Amygdala (tissue), 56 donors: ENCODE measurements at regions not wholly inside any gene's neighbourhood (a gene's known extent, or its start where the extent isn't known, plus 50 kb on each side); places are given as distances from the start of the nearest gene placed in this dataset.
"Not testable (repeated sequence)": the region's sequence is repeated elsewhere in the genome, so short reads cannot be mapped to it uniquely, and the experiment has no call there.

ENCODE experiments used
- DNase-seq, 56 donors: peaks; one replicate each; lab custom pipeline; 2025; lab: John Stamatoyannopoulos, UW

DNA sequence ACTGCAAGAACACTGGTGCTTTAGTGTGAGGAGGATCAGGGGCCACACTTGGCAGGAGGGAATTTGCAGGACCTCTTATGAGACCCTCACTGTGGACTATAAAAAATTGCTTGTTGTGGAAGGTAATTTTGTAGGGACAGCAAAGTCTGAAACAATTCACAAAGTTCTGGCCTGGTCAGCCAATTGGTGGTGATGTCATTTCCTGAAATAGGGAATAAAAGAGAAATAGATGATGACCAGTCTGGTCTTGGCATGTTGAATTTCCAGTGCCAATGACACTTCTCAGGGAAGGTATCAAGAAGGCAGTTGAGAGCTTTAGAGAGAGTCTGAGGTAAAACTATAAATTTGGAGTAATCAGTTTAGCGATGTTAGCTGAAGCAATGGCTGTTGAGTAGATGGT, 129.3 kb upstream of the LMNTD1 start:
- no peak for DNase-seq

DNA sequence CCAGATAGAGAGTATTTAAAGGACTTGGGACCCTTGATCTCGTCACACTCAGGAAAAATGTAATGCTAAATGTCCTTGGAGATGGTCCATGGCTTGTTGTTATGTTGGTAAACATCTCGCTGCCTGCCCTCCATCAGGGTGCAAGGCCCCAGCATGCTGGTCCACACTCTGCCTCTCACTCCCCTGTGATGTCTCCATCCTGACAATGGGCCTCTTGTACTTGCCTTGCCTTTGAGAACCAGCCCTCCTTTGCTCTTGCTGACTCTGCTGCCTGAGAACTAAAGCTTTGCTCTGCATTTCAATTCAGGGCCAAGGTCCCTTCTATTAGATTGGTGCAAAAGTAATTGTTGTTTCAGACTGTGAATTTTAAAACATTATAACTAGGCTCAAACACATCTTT, 131.0 kb upstream of the LMNTD1 start:
- peak in 10 of 56 donors; percentile 3 to 34 (median 17) for DNase-seq

DNA sequence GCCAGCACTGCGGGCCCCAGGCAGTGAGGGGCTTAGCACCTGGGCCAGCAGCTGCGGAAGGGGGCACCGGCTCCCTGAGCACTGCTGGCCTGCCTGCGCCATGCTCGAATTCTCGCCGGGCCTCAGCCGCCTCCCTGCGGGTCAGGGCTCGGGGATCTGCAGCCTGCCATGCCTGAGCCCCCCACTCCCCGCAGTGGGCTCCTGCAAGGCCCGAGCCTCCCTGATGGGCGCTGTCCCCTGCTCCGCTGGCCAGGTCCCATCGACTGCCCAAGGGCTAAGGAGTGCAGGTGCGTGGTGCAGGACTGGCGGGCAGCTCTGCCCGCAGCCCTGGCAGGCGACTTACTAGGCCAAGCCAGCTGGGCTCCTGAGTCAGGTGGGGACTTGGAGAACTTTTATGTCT, 133.3 kb upstream of the LMNTD1 start:
- no peak for DNase-seq

DNA sequence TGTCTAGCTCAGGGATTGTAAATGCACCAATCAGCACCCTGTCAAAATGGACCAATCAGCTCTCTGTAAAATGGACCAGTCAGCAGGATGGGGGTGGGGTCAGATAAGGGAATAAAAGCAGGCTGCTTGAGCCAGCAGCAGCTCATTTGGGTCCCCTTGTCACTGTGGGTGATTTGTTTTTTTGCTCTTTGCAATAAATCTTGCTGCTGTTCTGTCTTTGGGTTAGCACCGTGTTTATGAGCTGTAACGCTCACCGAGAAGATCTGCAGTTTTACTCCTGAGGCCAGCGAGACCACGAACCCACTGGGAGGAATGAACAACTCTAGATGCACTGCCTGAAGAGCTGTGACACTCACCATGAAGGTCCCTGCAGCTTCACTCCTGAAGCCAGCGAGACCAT, 134.1 kb upstream of the LMNTD1 start:
- DNase-seq: no peak

DNA sequence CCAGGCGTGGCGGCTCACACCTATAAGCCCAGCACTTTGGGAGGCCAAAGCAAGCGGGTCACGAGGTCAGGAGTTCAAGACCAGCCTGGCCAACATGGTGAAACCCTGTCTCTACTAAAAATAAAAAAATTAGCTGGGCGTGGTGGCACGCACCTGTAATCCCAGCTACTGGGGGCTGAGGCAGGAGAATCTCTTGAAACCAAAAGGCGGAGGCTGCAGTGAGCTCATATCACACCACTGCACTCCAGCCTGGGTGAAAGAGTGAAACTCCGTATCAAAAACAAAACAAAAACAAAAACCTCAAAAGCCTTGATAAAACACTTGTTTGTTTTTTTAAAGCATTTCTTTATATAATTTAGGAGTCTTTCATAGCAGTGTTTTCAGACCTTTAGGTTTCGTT, 135.8 kb upstream of the LMNTD1 start:
- DNase-seq: not testable (repeated sequence)

DNA sequence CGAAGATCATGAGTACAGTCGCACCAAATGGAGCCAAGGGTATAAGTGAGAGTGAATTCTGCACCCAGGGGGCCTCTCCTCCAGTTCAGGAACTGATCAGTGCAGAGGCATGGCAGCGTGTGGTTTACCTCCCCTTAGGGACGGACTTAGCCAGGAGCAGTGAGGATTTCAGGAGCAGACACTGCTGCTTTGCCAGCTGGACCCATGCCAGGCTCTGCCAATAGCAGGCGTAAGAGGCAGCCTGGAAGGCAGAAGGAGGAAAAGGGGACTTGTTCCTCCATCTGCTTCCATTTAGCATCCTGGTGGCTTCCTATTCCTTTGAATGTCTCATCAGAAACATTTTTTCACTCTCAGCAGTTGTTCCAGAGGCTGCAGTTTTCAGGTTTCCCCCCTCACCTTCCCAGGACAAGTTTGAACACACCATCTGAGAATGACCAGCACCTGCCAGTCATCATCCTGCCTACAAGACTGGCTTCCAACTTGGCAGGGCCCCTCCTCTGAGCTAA, 137.0 kb upstream of the LMNTD1 start:
- DNase-seq: peak in 16 of 56 donors; percentile 3 to 67 (median 10)

DNA sequence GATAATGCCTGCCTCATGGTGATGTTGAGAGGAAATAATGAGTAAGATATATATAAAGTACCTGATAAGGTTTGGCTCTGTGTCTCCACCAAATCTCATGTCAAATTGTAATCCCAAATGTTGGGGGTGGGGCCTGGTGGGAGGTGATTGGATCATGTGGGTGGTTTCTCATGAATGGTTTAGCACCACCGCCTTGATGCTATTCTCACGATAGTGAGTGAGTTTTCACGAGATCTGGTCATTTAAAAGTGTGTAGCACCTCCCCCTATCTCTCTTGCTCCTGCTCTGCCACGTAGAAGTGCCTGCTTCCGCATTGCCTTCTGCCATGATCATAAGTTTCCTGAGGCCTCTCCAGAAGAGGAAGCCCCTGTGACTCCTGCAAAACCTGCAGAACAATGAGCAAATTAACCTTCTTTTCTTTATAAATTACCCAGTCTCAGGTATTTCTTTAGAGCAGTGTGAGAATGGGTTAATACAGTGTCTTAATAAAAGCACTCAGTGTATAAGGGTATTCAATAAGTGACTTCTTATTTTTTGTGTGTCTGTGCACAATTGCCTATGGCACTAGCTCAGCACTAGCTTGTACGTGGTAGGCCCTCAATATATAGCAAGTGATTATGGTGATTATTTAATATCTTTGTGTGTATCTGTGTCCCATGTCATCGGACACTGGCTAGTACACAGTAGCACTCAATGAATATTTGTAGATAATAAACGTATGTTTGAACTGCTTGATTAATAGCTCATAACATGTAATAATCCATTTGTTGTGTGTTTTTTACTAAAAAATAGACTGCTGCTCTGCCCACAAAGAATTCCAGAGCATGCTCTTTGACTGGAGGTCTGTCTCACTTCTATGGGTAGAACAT, 138.1 kb upstream of the LMNTD1 start:
- peak in 1 of 56 donors; percentile 6 for DNase-seq

DNA sequence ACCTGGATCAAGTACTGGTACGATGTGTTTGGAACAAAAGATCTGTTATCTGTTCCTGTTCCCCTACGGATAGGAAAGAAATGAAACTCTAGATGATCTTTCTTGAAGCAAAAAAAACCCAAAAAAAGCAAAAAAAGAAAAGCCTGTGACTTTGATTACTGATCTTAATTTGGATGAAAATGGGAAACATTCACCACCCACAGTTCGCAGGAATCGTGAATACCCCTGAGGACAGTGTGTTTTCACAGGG, 138.7 kb upstream of the LMNTD1 start:
- no peak for DNase-seq

DNA sequence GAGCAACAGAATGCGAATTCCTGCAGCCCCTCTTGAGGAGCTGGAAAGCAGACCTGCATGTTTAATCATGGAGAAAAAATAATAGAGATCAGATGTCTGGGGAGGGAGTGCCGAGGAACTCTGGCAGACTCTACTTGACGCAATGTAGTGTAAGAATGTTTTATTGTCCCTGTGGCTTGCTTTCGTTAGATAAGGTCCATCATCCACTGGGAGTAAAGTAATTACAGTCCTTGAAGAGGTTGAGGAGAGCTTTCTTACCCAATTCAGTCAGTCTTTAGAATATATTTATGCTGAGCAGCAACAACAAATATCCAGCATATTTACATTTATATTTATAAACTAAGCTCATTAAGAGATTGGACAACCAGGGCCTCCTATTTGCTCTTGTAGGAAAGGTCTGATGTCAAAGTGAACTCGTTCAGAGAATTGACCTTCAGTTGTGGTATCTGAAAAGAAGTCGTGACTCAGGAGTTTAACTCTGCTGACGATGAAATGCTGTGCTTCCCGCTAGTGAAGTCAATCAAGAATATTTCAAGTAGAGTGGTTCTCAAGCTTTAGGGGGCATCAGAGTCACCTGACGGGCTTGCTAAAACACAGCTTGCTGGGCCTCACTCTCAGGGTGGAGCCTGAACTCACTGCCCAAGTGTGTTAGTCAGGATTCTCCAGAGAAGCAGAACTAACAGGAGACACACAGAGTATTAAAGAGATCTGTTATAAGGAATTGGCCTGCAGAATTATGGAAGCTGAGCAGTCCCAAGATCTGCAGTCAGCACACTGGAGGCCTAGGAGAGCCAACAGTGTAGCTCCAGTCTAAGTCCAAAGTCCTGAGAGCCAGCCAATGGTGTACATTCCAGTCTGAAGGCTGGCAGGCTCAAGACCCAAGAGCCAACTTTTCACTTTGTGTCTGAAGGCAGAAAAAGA, 139.3 kb upstream of the LMNTD1 start:
- DNase-seq: peak in 1 of 56 donors; percentile 10

DNA sequence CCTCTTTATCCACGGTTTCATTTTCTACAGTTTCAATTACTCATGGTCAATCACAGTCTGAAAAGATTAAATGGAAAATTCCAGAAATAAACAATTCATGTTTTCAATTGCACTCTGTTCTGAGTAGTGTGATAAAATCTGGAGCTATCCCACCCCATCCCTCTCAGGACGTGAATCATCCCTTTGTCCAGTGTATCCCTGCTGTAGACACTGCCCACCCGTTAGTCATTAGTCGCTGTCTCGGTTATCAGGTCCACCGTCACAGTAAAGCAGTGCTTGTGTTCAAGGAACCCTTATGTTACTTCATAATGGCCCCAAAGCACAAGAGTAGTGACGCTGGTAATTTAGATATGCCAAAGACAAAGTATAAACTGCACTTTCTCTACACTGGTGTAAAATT, 141.0 kb upstream of the LMNTD1 start:
- DNase-seq: peak in 2 of 56 donors; percentile 7 to 67

DNA sequence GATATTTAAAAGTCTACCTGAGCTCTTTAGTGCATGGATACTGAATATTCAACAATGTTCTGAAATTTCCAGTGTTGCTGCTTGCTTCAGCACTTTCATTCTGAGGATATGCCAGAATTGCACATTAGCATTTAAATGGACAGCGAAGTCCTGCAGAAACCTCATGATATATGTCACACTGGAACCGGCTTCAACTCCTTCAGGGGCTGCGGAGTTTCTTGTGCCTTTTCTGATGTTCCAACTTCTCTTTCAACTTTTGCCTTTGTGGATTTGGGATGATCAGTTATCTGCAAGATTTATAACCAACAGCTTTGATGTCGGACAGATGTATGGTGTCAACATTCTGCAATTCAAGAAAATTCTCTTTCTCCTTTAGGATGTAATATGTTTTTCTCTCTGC, 142.5 kb upstream of the LMNTD1 start:
- no peak for DNase-seq

DNA sequence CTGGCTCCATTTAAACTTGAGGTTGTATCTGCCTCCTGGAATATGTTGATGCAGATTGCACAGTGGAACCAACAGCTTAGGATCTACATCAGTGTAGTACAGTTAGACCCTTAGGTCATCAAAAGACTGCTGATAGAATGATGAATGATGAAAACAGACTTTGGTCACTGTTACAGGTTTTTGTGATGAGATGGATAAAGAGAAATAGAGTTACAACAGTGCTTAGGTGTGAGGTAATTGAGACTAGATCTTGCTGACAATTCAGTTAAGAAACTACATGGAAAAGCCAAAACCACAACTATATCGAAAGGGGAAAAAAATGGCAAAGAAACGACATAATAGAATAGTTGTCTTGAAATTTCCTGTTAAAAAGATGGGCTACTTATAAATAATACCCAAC, 145.7 kb upstream of the LMNTD1 start:
- no peak for DNase-seq

DNA sequence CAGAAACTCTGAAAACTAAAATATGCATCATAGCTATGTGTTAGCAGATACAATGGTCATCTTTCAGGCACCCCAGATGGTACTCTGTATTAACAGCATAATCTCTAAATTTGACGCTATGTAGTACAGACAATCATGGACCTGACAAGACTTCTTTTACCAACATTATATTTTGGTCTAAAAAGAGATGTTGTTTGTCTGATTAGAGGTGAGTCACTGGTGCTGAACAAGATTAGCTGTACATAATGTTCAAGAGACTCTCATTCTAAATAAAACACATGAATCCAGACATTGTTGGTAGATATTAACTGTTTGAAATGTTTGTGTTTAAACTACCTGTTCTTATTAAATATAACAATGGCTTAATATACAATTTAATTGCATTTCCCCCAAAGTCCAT, 146.4 kb upstream of the LMNTD1 start:
- no peak for DNase-seq

DNA sequence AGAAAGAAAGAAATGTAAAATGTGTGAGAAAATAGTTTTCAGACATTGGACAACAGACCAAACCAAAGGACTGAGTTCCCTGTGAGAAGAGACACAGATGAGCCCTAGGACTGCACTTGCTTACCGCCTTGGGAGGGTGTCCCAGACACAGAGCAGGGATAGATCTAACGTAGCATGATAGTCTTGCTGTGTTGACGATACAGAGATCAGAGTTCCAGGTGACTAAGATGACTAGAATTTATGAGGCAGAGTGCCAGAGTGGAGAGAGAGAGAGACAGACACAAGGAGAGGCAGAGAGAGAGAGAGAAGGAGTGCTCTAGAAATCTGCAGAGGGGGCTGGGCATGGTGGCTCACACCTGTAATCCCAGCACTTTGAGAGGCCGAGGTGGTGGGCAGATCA, 148.2 kb upstream of the LMNTD1 start:
- DNase-seq: no peak

DNA sequence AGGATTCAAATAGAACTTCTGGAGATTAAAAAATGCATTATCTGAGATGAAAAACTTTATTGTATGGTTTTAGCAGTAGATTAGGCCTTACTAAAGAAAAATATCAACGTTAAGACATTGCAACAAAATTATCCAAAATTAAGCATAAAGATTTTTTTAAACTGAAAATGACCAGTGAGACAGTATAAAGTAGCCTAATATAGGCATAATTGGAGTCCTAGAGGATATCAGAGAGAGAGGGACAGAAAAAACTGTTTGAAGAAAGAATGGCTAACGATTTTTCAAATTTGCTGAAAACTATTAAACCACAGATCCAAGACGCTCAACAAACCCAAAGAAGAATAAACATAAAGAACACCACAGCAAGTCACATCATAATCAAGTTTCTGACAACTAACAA, 149.5 kb upstream of the LMNTD1 start:
- no peak for DNase-seq

DNA sequence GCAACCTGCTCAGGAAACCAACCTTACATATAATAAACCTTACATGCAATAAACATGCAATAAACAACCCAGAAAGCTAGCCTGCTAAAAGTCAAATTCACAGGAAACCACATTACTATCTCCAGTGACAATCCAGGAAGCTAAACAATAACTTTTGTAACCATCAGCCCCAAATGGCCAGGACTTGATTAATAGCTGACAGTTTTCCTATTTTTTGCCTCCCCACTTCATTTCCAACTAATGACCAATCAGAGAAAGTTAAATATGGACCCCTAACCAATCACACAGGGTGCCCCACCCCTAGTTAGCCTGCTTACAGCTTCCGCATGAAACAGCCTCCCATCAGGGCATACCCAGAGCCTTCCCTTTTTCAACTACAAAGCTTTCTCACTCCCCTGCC, 152.2 kb upstream of the LMNTD1 start:
- DNase-seq: no peak

DNA sequence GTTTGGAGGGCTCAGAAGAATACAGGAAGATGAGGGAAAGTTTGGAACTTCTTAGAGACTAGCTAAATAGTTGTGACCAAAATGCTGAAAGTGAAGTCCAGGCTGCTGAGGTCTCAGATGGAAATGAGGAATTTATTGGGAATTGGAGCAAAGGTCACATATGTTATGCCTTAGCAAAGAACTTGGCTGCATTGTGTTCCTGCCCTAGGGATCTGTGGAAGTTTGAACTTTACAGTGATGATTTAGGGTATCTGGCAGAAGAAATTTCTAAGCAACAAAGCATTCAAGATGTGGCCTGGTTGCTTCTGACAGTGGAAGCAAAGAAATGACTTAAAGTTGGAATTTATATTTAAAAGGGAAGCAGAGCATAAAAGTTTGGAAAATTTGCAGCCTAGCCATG, 153.6 kb upstream of the LMNTD1 start:
- DNase-seq: not testable (repeated sequence)

DNA sequence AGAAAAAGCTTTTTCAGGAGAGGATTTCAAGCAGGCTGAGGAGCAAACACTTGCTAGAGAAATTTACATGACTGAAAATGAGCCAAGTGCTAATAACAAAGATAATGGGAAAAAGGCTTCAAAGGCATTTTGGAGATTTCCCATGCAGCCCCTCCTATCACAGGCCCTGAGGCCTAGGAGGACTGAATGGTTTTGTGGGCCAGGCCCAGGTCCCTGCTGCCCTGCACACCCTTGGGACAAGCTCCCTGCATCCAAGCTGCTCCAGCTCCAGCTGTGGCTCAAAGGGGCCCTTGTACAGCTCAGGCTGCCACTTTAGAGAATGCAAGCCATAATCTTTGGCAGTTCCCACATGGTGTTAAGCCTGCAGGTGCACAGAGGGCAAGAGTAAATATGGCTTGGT, 154.0 kb upstream of the LMNTD1 start:
- DNase-seq: no peak

DNA sequence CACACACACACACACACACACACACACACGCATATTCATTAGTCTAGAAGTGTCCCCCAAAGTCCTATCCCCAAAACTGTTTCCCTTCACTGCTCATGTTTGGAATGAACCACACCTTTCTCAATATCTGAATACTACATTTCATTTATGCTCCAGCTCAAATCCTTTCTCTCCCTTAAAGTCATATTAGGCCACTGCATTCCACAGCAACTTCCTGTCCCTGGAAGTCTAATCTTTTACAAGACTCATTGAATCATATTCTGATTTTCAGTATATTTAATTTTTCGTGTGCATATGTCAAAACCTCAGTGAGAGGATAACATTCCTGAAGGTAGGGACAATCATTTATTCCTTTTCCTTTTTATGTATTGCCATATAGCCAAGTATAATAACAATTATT, 155.6 kb upstream of the LMNTD1 start:
- DNase-seq: no peak

DNA sequence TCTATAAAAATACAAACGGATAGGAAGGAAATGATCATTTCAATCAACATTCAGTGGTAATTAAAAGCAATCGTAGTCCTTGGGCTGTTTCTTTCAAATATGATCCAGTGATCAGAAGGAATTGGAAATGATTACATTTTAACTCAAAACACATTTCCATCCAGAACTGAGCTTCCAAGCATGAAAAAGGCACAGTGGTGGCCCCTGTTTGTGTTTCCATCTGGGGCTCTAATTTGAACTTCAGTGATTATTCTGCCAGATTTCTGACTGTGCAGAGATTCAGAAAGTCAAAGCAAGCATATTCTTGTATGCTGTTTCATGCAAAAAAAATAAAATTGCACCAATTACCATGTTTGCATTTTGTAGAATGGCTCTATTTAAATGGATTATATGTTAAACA, 157.0 kb upstream of the LMNTD1 start:
- no peak for DNase-seq

DNA sequence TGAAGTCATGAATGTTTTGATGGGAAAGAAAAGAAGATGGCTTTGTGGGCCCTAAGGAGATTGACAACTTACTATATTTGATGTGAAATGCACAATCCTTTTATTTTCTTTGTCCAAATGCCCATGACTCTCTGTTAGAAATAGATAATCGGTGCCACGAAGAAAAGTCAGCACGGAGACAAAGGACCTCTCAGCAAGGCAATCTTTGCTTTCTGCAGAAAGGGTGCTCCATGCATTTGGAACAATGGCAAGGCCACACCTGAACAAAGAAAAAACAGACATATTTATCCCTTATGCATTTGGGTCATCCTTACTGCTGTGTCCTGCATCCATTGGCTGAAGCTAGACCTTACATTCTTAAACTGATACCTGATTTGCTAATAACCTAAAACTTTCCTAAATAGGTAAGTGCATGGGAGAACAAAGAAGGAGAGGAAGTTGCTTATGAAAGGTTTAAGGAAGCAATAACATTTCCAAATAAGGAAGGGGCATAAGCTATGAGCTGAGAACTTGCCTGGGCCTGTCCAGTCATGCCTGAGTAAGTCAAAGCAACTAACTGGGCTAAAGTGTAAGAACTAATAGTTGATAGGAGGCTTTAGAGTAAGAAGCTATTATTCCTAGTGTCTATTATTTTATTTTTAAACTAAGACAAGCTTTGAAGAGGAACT, 158.0 kb upstream of the LMNTD1 start:
- DNase-seq: not testable (repeated sequence)
